Stimulated activated naive CD4-positive, alpha-beta T cell treated with Interleukin-2 at 50 U/mL for 16 hours (primary cell): ENCODE measurements at regions not wholly inside any gene's neighbourhood (a gene's known extent, or its start where the extent isn't known, plus 50 kb on each side); places are given as distances from the start of the nearest gene placed in this dataset.

Source experiments
- DNase-seq: peaks from one replicate; lab custom pipeline; 2025; lab: John Stamatoyannopoulos, UW

GRCh38 chr16:65212791-65213190 is 90.9 kb upstream of the CDH11 start:
- DNase-seq: no peak

- no peak for DNase-seq
These were observed 90.4 kb upstream of the CDH11 start for GRCh38 chr16:65212240-65212639.

DNA sequence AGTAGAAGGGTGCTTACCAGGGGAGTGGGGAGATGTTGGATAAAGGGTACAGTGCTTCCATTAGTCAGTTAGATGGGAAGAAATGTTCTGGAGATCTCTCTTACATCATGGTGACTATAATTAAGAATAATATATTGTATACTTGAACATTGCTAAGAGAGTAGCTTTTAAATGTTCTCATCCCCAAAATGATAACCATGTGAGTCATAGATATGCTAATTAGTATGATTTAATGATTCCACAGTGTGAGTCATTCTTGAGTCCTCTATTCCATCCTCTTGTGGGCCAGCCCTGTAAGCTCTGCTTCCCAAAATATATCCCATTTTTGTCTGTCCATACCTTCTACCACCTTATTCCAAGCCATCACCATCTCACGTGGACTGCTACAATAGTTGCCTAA is 80.6 kb upstream of the CDH11 start:
- no peak for DNase-seq

DNA sequence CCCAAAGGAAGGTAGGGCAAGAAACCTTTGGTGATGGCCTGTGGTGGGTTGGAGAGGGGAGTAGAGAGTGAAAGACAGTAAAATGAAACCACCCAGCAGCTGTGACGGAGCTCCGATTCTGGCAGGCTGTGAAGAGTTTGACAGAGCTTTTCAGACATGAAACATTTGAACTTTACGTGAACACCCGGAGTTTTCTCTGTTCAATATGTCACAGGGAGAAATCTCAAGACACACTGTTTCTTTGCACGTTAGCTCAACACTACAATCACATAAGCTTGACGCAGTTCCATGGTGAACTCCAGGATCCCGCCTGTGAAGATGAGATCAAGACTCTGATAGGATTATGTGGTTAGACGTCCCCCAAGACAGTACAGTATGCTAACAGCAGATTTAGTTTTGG is 79.6 kb upstream of the CDH11 start:
- DNase-seq: no peak

GRCh38 chr16:65200857-65201256 is 79.0 kb upstream of the CDH11 start:
- DNase-seq: no peak

DNA sequence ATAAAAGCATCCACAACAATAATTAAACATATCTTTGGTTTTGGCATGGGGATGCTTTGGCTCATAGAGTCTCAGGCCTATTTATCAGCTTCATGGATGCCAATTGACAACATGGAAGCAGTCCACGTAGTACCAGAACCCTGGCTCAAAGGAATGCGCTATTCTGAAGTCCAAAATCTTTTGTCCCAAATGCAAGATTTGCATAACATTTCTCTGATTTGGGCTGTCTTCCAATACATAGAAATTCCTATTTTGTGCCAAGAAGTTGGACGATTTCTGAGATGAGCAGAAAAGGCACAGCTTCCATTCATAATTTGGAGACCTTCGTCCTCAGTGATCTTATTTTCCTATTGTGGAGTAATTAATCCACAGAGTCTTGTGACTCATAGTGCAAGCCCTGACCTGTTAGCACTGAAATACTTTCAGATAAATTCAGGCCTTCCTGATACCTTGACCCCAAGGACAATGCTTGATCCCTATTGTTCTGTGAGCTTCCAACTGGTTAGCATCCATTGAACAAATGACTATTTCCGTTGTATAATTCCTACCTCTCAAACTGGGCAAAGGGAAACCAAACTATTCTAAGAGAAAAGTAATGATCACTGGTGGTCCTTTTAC is 78.4 kb upstream of the CDH11 start:
- DNase-seq: no peak

DNA sequence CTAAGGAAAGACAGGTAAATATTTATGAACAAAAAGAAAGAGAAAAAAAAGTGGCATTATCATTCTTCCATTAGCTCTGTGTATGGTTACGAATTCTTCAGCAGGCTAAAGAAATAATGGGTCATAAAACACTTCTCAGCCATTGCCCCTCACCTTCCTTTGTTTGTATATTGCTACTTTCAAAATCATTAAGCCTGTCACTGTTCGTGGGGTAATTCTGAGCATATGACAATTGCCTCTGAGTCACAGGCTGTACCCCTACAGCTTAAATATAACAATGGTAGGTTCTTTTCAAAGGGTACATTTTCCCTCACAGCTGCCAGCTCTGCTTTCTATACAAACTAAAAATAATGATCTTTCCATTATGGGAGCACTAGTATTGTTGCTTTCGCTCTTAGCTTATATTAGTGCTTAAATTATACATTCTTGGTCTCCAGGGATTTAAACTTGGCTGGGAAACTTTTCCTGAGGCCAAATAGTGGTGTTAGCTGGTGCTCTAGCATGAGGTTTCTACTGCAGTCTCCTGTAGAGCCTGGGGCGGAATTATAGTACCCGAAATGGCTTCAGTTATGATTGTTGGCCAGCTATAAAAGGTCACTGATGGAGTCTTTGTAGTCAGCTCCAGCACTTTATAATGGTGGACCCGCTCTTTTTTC is 74.7 kb upstream of the CDH11 start:
- DNase-seq: no peak

- no peak for DNase-seq
These were observed 74.1 kb upstream of the CDH11 start for GRCh38 chr16:65195998-65196397.

DNA sequence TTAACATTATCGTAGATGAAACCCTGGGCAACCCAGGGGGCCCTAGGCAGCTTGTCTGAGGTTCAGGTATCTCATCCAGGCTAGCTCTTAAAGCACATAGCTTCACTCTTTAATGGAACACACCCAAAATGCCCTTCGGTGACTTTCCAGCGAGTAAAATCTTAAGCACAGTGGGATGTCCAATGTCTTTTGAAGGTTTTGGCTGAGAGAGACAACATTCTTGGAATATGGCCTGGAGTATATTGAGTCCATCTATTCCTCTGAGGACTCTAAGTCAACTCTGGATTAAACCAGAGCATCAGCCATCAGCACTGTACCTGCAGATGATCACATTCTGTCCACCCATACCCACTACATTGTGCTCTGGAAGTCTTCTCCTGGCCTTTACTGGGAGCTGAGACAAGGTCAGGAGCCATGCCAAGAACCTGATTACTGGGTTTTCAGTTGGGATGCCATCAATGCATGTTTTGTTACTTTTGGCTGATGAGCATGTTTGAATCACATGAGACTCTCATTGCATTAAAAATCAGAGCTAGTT is 63.4 kb upstream of the CDH11 start:
- no peak for DNase-seq

GRCh38 chr16:65181071-65181561 is 59.3 kb upstream of the CDH11 start:
- DNase-seq: no peak

- no peak for DNase-seq
These were observed 56.3 kb upstream of the CDH11 start for GRCh38 chr16:65178151-65178550.

- DNase-seq: no peak
These were observed 54.7 kb upstream of the CDH11 start for GRCh38 chr16:65176603-65177002.

- no peak for DNase-seq
These were observed 50.5 kb upstream of the CDH11 start for GRCh38 chr16:65172356-65172755.
